ENCODE measurements at regions not wholly inside any gene's neighbourhood (a gene's known extent, or its start where the extent isn't known, plus 50 kb on each side); places are given as distances from the start of the nearest gene placed in this dataset.
A peak's percentile ranks its signal among the peaks of the same experiment; 100 is the strongest.

- WGBS, 2 donors: 39 to 41% methylated on average over 1 of the region's 1 CpG
- no peaks in the 10 kb centered on the region for H3K36me3 ChIP-seq
- TF ChIP-seq CTCF (IDR thresholded peaks at IDR 0.05): no peak
- no peak for TF ChIP-seq POLR2A (IDR thresholded peaks at IDR 0.05)
- TF ChIP-seq EP300 (IDR thresholded peaks at IDR 0.05): no peak
- no peak for DNase-seq (ENCODE audit: low spot score in 2 of 2)
- H3K4me3 ChIP-seq: no peak overlapping the region
- no peak overlapping the region for H3K27ac ChIP-seq
- H3K4me1 ChIP-seq: peaks cover 0 to 17% (median 2%) of the 10 kb centered on the region in 4 donors
- H3K9me3 ChIP-seq: no peaks in the 10 kb centered on the region
- no peaks in the 10 kb centered on the region for H3K27me3 ChIP-seq
These were observed 112.7 kb upstream of the PTPN13 start for GRCh38 chr4:86481440-86481839.

GRCh38 chr4:86482306-86483172, 111.6 kb upstream of the PTPN13 start:
- peak overlapping the region in 2 of 4 donors; percentile 3 to 8 for H3K4me3 ChIP-seq

GRCh38 chr4:86483173-86483490, 111.0 kb upstream of the PTPN13 start:
- Histone ChIP-seq H3K36me3 (no peaks in the 10 kb centered on the region), H3K27me3 (no peaks in the 10 kb centered on the region), H3K4me3 (peak overlapping the region in 2 of 4 donors; percentile 3 to 8), H3K4me1 (peaks cover 0 to 17% (median 2%) of the 10 kb centered on the region in 4 donors), H3K27ac (peak overlapping the region in 1 of 4 donors; percentile 1), H3K9me3 (no peaks in the 10 kb centered on the region)
- TF ChIP-seq EP300 (IDR thresholded peaks at IDR 0.05) (no peak), POLR2A (IDR thresholded peaks at IDR 0.05) (no peak), CTCF (IDR thresholded peaks at IDR 0.05) (no peak)
- no peak for DNase-seq (ENCODE audit: low spot score in 2 of 2)
- WGBS, 2 donors: 31 to 39% methylated on average over 2 of the region's 2 CpGs

More at GRCh38 chr4:86482306-86483172, 111.6 kb upstream of the PTPN13 start:
- H3K36me3 ChIP-seq: no peaks in the 10 kb centered on the region
- no peaks in the 10 kb centered on the region for H3K9me3 ChIP-seq
- TF ChIP-seq EP300 (IDR thresholded peaks at IDR 0.05) (no peak), POLR2A (IDR thresholded peaks at IDR 0.05) (no peak), CTCF (IDR thresholded peaks at IDR 0.05) (peak in 2 of 5 experiments; percentile 19 to 21)
- H3K27ac ChIP-seq: peak overlapping the region in 1 of 4 donors; percentile 1
- H3K4me1 ChIP-seq: peaks cover 0 to 17% (median 2%) of the 10 kb centered on the region in 4 donors
- 20 to 26% methylated on average over 5 of the region's 5 CpGs for WGBS, 2 donors
- no peaks in the 10 kb centered on the region for H3K27me3 ChIP-seq
- DNase-seq (ENCODE audit: low spot score in 2 of 2): no peak

- WGBS, 2 donors: 56 to 64% methylated on average over 2 of the region's 2 CpGs
- no peak overlapping the region for H3K4me3 ChIP-seq
- no peaks in the 10 kb centered on the region for H3K27me3 ChIP-seq
- no peak overlapping the region for H3K27ac ChIP-seq
- no peaks in the 10 kb centered on the region for H3K9me3 ChIP-seq
- no peaks in the 10 kb centered on the region for H3K36me3 ChIP-seq
- TF ChIP-seq EP300 (IDR thresholded peaks at IDR 0.05) (no peak), POLR2A (IDR thresholded peaks at IDR 0.05) (no peak), CTCF (IDR thresholded peaks at IDR 0.05) (no peak)
- H3K4me1 ChIP-seq: peaks cover 0 to 17% (median 2%) of the 10 kb centered on the region in 4 donors
- DNase-seq (ENCODE audit: low spot score in 2 of 2): no peak
These were observed 110.3 kb upstream of the PTPN13 start for GRCh38 chr4:86483773-86484172.

- no peak overlapping the region for H3K4me3 ChIP-seq
- TF ChIP-seq EP300 (IDR thresholded peaks at IDR 0.05) (no peak), CTCF (IDR thresholded peaks at IDR 0.05) (no peak)
- 84 to 93% methylated on average over 3 of the region's 3 CpGs for WGBS, 2 donors
These were observed 109.9 kb upstream of the PTPN13 start for GRCh38 chr4:86484241-86484640.

More at GRCh38 chr4:86484241-86484640, 109.9 kb upstream of the PTPN13 start:
- peaks cover 0 to 17% (median 2%) of the 10 kb centered on the region in 4 donors for H3K4me1 ChIP-seq
- no peak overlapping the region for H3K27ac ChIP-seq
- no peaks in the 10 kb centered on the region for H3K36me3 ChIP-seq
- DNase-seq (ENCODE audit: low spot score in 2 of 2): no peak
- H3K27me3 ChIP-seq: no peaks in the 10 kb centered on the region
- H3K9me3 ChIP-seq: no peaks in the 10 kb centered on the region
